ENCODE measurements at regions not wholly inside any gene's neighbourhood (a gene's known extent, or its start where the extent isn't known, plus 50 kb on each side); places are given as distances from the start of the nearest gene placed in this dataset.

- no peak overlapping the region for H3K4me3 ChIP-seq
- H3K27me3 ChIP-seq = no peaks in the 10 kb centered on the region
- intact Hi-C loops (cut with DNase I) = no loop called here
These were observed 509.5 kb downstream of the SLITRK1 start for GRCh38 chr13:83372786-83373185.

GRCh38 chr13:83365723-83366122 lies 516.6 kb downstream of the SLITRK1 start:
- Histone ChIP-seq H3K27ac (no peak overlapping the region), H3K36me3 (no peaks in the 10 kb centered on the region), H3K4me3 (no peak overlapping the region), H3K9me3 (no peaks in the 10 kb centered on the region), H3K4me1 (no peaks in the 10 kb centered on the region), H3K27me3 (no peaks in the 10 kb centered on the region)
- no peak for ATAC-seq
- no peak for TF ChIP-seq CTCF (IDR thresholded peaks at IDR 0.05)
- no peak for DNase-seq
- intact Hi-C loops (cut with DNase I) = no loop called here

More at GRCh38 chr13:83372786-83373185, 509.5 kb downstream of the SLITRK1 start:
- ATAC-seq (no peak), DNase-seq (no peak)
- no peak for TF ChIP-seq CTCF (IDR thresholded peaks at IDR 0.05)
- Histone ChIP-seq H3K9me3 (no peaks in the 10 kb centered on the region), H3K27ac (no peak overlapping the region), H3K4me1 (no peaks in the 10 kb centered on the region), H3K36me3 (no peaks in the 10 kb centered on the region)

GRCh38 chr13:83355041-83355440 lies 527.2 kb downstream of the SLITRK1 start:
- no peak for TF ChIP-seq CTCF (IDR thresholded peaks at IDR 0.05)
- Histone ChIP-seq H3K27ac (no peak overlapping the region), H3K36me3 (no peaks in the 10 kb centered on the region), H3K4me3 (no peak overlapping the region), H3K4me1 (no peaks in the 10 kb centered on the region), H3K27me3 (no peaks in the 10 kb centered on the region), H3K9me3 (no peaks in the 10 kb centered on the region)
- intact Hi-C loops (cut with DNase I) = no loop called here
- no peak for ATAC-seq
- no peak for DNase-seq

- Histone ChIP-seq H3K27ac (no peak overlapping the region), H3K4me3 (no peak overlapping the region)
- intact Hi-C loops (cut with DNase I) = no loop called here
These were observed 529.9 kb downstream of the SLITRK1 start for GRCh38 chr13:83352391-83352790.

GRCh38 chr13:83350569-83350968 lies 531.7 kb downstream of the SLITRK1 start:
- no peak for ATAC-seq
- DNase-seq = no peak
- no peak for TF ChIP-seq CTCF (IDR thresholded peaks at IDR 0.05)
- Histone ChIP-seq H3K4me1 (no peaks in the 10 kb centered on the region), H3K27me3 (no peaks in the 10 kb centered on the region), H3K36me3 (no peaks in the 10 kb centered on the region), H3K4me3 (no peak overlapping the region), H3K9me3 (no peaks in the 10 kb centered on the region), H3K27ac (no peak overlapping the region)
- intact Hi-C loops (cut with DNase I) = no loop called here

More at GRCh38 chr13:83352391-83352790, 529.9 kb downstream of the SLITRK1 start:
- Histone ChIP-seq H3K36me3 (no peaks in the 10 kb centered on the region), H3K27me3 (no peaks in the 10 kb centered on the region), H3K4me1 (no peaks in the 10 kb centered on the region), H3K9me3 (no peaks in the 10 kb centered on the region)
- DNase-seq (no peak), ATAC-seq (no peak)
- TF ChIP-seq CTCF (IDR thresholded peaks at IDR 0.05) = no peak

GRCh38 chr13:83344518-83344917 lies 537.8 kb downstream of the SLITRK1 start:
- Histone ChIP-seq H3K4me1 (no peaks in the 10 kb centered on the region), H3K27me3 (no peaks in the 10 kb centered on the region), H3K4me3 (no peak overlapping the region), H3K27ac (no peak overlapping the region), H3K9me3 (no peaks in the 10 kb centered on the region), H3K36me3 (no peaks in the 10 kb centered on the region)
- ATAC-seq (no peak), DNase-seq (no peak)
- TF ChIP-seq CTCF (IDR thresholded peaks at IDR 0.05) = no peak
- intact Hi-C loops (cut with DNase I) = no loop called here
